Astrocyte (in vitro differentiated cells and primary cell): ENCODE measurements at regions not wholly inside any gene's neighbourhood (a gene's known extent, or its start where the extent isn't known, plus 50 kb on each side); places are given as distances from the start of the nearest gene placed in this dataset.

Source experiments
- DNase-seq: peaks from one replicate; pipeline ENCODE4 v3.0.0-alpha.2; 2010; ENCODE audit warnings: low read depth
- FAIRE-seq: peaks from 2 replicates; lab custom pipeline; 2011; peaks lifted over from hg19 to GRCh38; lab: Jason Lieb, UNC
- H2AFZ ChIP-seq: 2 replicates; pipeline ENCODE4 v1.6.0; 2012; ENCODE audit warnings: low read depth, low read length, inconsistent platforms
- H3K27ac ChIP-seq: 2 replicates; pipeline ENCODE4 v1.5.1; 2011; ENCODE audit warnings: low read depth, low read length, inconsistent platforms
- H3K27me3 ChIP-seq: 2 replicates; pipeline ENCODE4 v1.6.0; 2011; ENCODE audit warnings: low read length, inconsistent platforms; ENCODE audit not compliant: insufficient read depth
- H3K36me3 ChIP-seq: 2 replicates; pipeline ENCODE4 v1.5.1; 2011; ENCODE audit warnings: low read length, inconsistent platforms; ENCODE audit not compliant: insufficient read depth
- H3K4me1 ChIP-seq: 2 replicates; pipeline ENCODE4 v1.5.1; 2011; ENCODE audit warnings: low read length, inconsistent platforms; ENCODE audit not compliant: insufficient read depth
- H3K4me2 ChIP-seq: 2 replicates; pipeline ENCODE4 v1.6.0; 2012; ENCODE audit warnings: low read length, inconsistent platforms
- H3K4me3 ChIP-seq: 2 replicates; pipeline ENCODE4 v1.5.1; 2011; ENCODE audit warnings: low read depth, mild to moderate bottlenecking, low read length, inconsistent platforms; ENCODE audit not compliant: insufficient read depth
- H3K79me2 ChIP-seq: 2 replicates; pipeline ENCODE4 v1.6.0; 2012; ENCODE audit warnings: mild to moderate bottlenecking, low read length, inconsistent platforms; ENCODE audit not compliant: insufficient read depth
- H3K9ac ChIP-seq: 2 replicates; pipeline ENCODE4 v1.6.0; 2012; ENCODE audit warnings: mild to moderate bottlenecking, low read length, inconsistent platforms
- H3K9me3 ChIP-seq: 2 replicates; pipeline ENCODE4 v1.5.1; 2012; ENCODE audit warnings: low read depth, mild to moderate bottlenecking, low read length, inconsistent platforms; ENCODE audit not compliant: insufficient read depth
- H4K20me1 ChIP-seq: 2 replicates; pipeline ENCODE4 v1.6.0; 2012; ENCODE audit warnings: low read length, inconsistent platforms; ENCODE audit not compliant: insufficient read depth
- H3K27ac Mint-ChIP-seq: one replicate; pipeline ENCODE4 v1.8.0; 2021; ENCODE audit warnings: mild to moderate bottlenecking, mixed read lengths; ENCODE audit not compliant: unreplicated experiment
- H3K27me3 Mint-ChIP-seq: one replicate; pipeline ENCODE4 v1.8.0; 2021; ENCODE audit warnings: low read depth, mixed read lengths; ENCODE audit not compliant: unreplicated experiment
- H3K36me3 Mint-ChIP-seq: one replicate; pipeline ENCODE4 v1.8.0; 2021; ENCODE audit warnings: low read depth, mixed read lengths; ENCODE audit not compliant: unreplicated experiment
- H3K4me1 Mint-ChIP-seq: one replicate; pipeline ENCODE4 v1.8.0; 2021; ENCODE audit warnings: low read depth, mixed read lengths; ENCODE audit not compliant: unreplicated experiment
- H3K4me3 Mint-ChIP-seq: one replicate; pipeline ENCODE4 v1.8.0; 2021; ENCODE audit warnings: mild to moderate bottlenecking, moderate library complexity, mixed read lengths; ENCODE audit not compliant: unreplicated experiment
- H3K9me3 Mint-ChIP-seq: one replicate; pipeline ENCODE4 v1.8.0; 2021; ENCODE audit warnings: mild to moderate bottlenecking, mixed read lengths; ENCODE audit not compliant: unreplicated experiment
- CTCF ChIP-seq: IDR thresholded peaks from 2 replicates; pipeline ENCODE4 v1.5.1; 2011; ENCODE audit warnings: low read depth, mild to moderate bottlenecking, inconsistent platforms, low read length, moderate library complexity; ENCODE audit not compliant: insufficient read depth
- EZH2 ChIP-seq: IDR thresholded peaks from 2 replicates; pipeline ENCODE4 v1.6.1; 2012; ENCODE audit warnings: mild to moderate bottlenecking, low read length, inconsistent platforms; ENCODE audit not compliant: insufficient read depth

- Histone ChIP-seq H3K4me2 (no peak overlapping the region), H3K9me3 (no peaks in the 10 kb centered on the region), H4K20me1 (no peaks in the 10 kb centered on the region), H3K9ac (no peak overlapping the region), H2AFZ (no peak overlapping the region), H3K27ac (no peak overlapping the region), H3K4me1 (no peaks in the 10 kb centered on the region), H3K79me2 (no peaks in the 10 kb centered on the region), H3K36me3 (no peaks in the 10 kb centered on the region), H3K27me3 (no peaks in the 10 kb centered on the region), H3K4me3 (no peak overlapping the region)
- TF ChIP-seq EZH2 = no peak
- no peak for TF ChIP-seq CTCF
- FAIRE-seq (no peak), DNase-seq (no peak)
- Mint-ChIP-seq H3K27ac (no peak overlapping the region), H3K27me3 (peaks cover 3% of the 10 kb centered on the region), H3K4me1 (no peaks in the 10 kb centered on the region), H3K9me3 (no peaks in the 10 kb centered on the region), H3K4me3 (no peak overlapping the region), H3K36me3 (no peaks in the 10 kb centered on the region)
Measured at GRCh38 chr6:19660123-19660910, 176.9 kb upstream of the ID4 start.

- Histone ChIP-seq H3K79me2 (no peaks in the 10 kb centered on the region), H3K36me3 (no peaks in the 10 kb centered on the region), H3K9me3 (no peaks in the 10 kb centered on the region), H3K27ac (no peak overlapping the region), H3K4me3 (no peak overlapping the region), H3K9ac (no peak overlapping the region), H2AFZ (no peak overlapping the region), H3K27me3 (no peaks in the 10 kb centered on the region), H3K4me2 (no peak overlapping the region), H3K4me1 (no peaks in the 10 kb centered on the region), H4K20me1 (no peaks in the 10 kb centered on the region)
- FAIRE-seq (no peak), DNase-seq (no peak)
- H3K27me3 Mint-ChIP-seq = peaks cover 3% of the 10 kb centered on the region
- no peaks in the 10 kb centered on the region for H3K36me3 Mint-ChIP-seq
- no peak overlapping the region for H3K4me3 Mint-ChIP-seq
- H3K4me1 Mint-ChIP-seq = peaks cover under 1% of the 10 kb centered on the region
- no peaks in the 10 kb centered on the region for H3K9me3 Mint-ChIP-seq
- H3K27ac Mint-ChIP-seq = no peak overlapping the region
- TF ChIP-seq CTCF = no peak
- no peak for TF ChIP-seq EZH2
Measured at GRCh38 chr6:19662911-19663310, 174.3 kb upstream of the ID4 start.

- no peak for FAIRE-seq
- H3K4me2 ChIP-seq = no peak overlapping the region
- Mint-ChIP-seq H3K27me3 (peaks cover 4% of the 10 kb centered on the region), H3K9me3 (no peaks in the 10 kb centered on the region), H3K4me1 (peaks cover 5% of the 10 kb centered on the region), H3K4me3 (no peak overlapping the region), H3K27ac (no peak overlapping the region), H3K36me3 (no peaks in the 10 kb centered on the region)
- H3K9ac ChIP-seq = no peak overlapping the region
- TF ChIP-seq EZH2 (no peak), CTCF (no peak)
- H3K4me1 ChIP-seq = peaks cover 2% of the 10 kb centered on the region
- H4K20me1 ChIP-seq = no peaks in the 10 kb centered on the region
- no peak overlapping the region for H2AFZ ChIP-seq
- H3K27me3 ChIP-seq = no peaks in the 10 kb centered on the region
- no peaks in the 10 kb centered on the region for H3K79me2 ChIP-seq
- no peaks in the 10 kb centered on the region for H3K36me3 ChIP-seq
- DNase-seq = no peak
- no peak overlapping the region for H3K4me3 ChIP-seq
- no peak overlapping the region for H3K27ac ChIP-seq
- no peaks in the 10 kb centered on the region for H3K9me3 ChIP-seq
Measured at GRCh38 chr6:19663479-19663878, 173.7 kb upstream of the ID4 start.
